IMR-90 (cell line): ENCODE measurements at regions not wholly inside any gene's neighbourhood (a gene's known extent, or its start where the extent isn't known, plus 50 kb on each side); places are given as distances from the start of the nearest gene placed in this dataset.

Experiments
- ATAC-seq: fragments of 200-7000 bp; cut with Tn5 transposase; 2 replicates; pipeline ENCODE4 v1.9.1; 2020; ENCODE audit warnings: low read depth, mild to moderate bottlenecking, moderate library complexity
- BruUV-seq: library from RNA; stranded (reverse); fragments of 400-500 nt; replicated peaks from 2 replicates; lab custom pipeline; 2021; lab: Mats Ljungman, UMichigan
- CTCF ChIA-PET: fragments of 300-600 bp; formaldehyde crosslinking; extraction: SDS; loops from one replicate; lab custom pipeline; 2021; ENCODE audit warnings: antibody characterized with exemption; lab: Yijun Ruan, JAX
- POLR2A ChIA-PET: fragments of 300-600 bp; sonication (Branson Sonifier 250); formaldehyde crosslinking; loops from one replicate; lab custom pipeline; 2022; ENCODE audit warnings: antibody characterized with exemption; ENCODE audit not compliant: unreplicated experiment; lab: Charles Lee
- DNase-seq: peaks from one replicate; pipeline ENCODE4 v3.0.0; 2013
- H2AFZ ChIP-seq: replicated peaks from 2 replicates; pipeline ENCODE3; 2013; ENCODE audit warnings: low read length, mild to moderate bottlenecking; ENCODE audit not compliant: poor library complexity
- H2AK5ac ChIP-seq: 2 replicates; pipeline ENCODE4 v1.6.1; 2013; ENCODE audit warnings: low read depth, low read length, inconsistent platforms
- H2AK9ac ChIP-seq: replicated peaks from 2 replicates; pipeline ENCODE3; 2013; ENCODE audit warnings: mild to moderate bottlenecking, low read depth, low read length, moderate library complexity; ENCODE audit not compliant: poor library complexity
- H2BK120ac ChIP-seq: 2 replicates; pipeline ENCODE4 v1.6.1; 2013; ENCODE audit warnings: low read depth, low read length, inconsistent platforms
- H2BK15ac ChIP-seq: 3 replicates; pipeline ENCODE4 v1.6.1; 2013; ENCODE audit warnings: low read depth, low read length, inconsistent platforms
- H2BK20ac ChIP-seq: 2 replicates; pipeline ENCODE4 v1.6.1; 2013; ENCODE audit warnings: low read depth, mild to moderate bottlenecking, inconsistent platforms, low read length, moderate library complexity
- H2BK5ac ChIP-seq: 2 replicates; pipeline ENCODE4 v1.6.1; 2013; ENCODE audit warnings: mild to moderate bottlenecking, low read depth, low read length, inconsistent platforms; ENCODE audit not compliant: poor library complexity, severe bottlenecking
- H3K14ac ChIP-seq: replicated peaks from 2 replicates; pipeline ENCODE4 v1.6.1; 2013; ENCODE audit warnings: low read depth, low read length, inconsistent platforms
- H3K18ac ChIP-seq: 2 replicates; pipeline ENCODE4 v1.6.1; 2013; ENCODE audit warnings: low read depth, low read length, control low read depth
- H3K23ac ChIP-seq: 2 replicates; pipeline ENCODE4 v1.6.1; 2013; ENCODE audit warnings: low read depth, low read length, inconsistent platforms
- H3K27ac ChIP-seq: 2 replicates; pipeline ENCODE4 v1.5.1; 2013; ENCODE audit warnings: mild to moderate bottlenecking, control low read depth, low read length; ENCODE audit not compliant: insufficient read depth
- H3K27me3 ChIP-seq: 2 replicates; pipeline ENCODE4 v1.6.1; 2013; ENCODE audit warnings: low read length; ENCODE audit not compliant: control insufficient read depth, insufficient read depth
- H3K36me3 ChIP-seq: 2 replicates; pipeline ENCODE4 v1.6.1; 2013; ENCODE audit warnings: low read length, mixed read lengths; ENCODE audit not compliant: control insufficient read depth, insufficient read depth
- H3K4ac ChIP-seq: 2 replicates; pipeline ENCODE4 v1.6.1; 2013; ENCODE audit warnings: low read depth, low read length, inconsistent platforms
- H3K4me1 ChIP-seq: 2 replicates; pipeline ENCODE4 v1.6.1; 2013; ENCODE audit warnings: low read length, mixed read lengths; ENCODE audit not compliant: control insufficient read depth, insufficient read depth
- H3K4me2 ChIP-seq: 2 replicates; pipeline ENCODE4 v1.6.1; 2013; ENCODE audit warnings: low read depth, mild to moderate bottlenecking, control low read depth, low read length, moderate library complexity
- H3K4me3 ChIP-seq: 2 replicates; pipeline ENCODE4 v1.5.1; 2013; ENCODE audit warnings: low read depth, mild to moderate bottlenecking, control low read depth, low read length, moderate library complexity; ENCODE audit not compliant: insufficient read depth
- H3K56ac ChIP-seq: 2 replicates; pipeline ENCODE4 v1.6.1; 2013; ENCODE audit warnings: low read length, inconsistent platforms; ENCODE audit not compliant: insufficient read depth; ENCODE audit errors: extremely low read depth
- H3K79me1 ChIP-seq, 2 experiments: 2 replicates each; pipeline ENCODE4 v1.6.1; 2013; ENCODE audit warnings: low read length in 2 of 2, inconsistent platforms in 1 of 2, low read depth in 1 of 2
- H3K9ac ChIP-seq: 2 replicates; pipeline ENCODE4 v1.6.1; 2013; ENCODE audit warnings: low read depth, low read length, control low read depth
- H3K9me1 ChIP-seq: 2 replicates; pipeline ENCODE4 v1.6.1; 2013; ENCODE audit warnings: low read length, inconsistent platforms; ENCODE audit not compliant: insufficient read depth
- H3K9me3 ChIP-seq: 2 replicates; pipeline ENCODE4 v1.6.1; 2013; ENCODE audit warnings: low read length; ENCODE audit not compliant: control insufficient read depth, insufficient read depth
- H4K20me1 ChIP-seq: 2 replicates; pipeline ENCODE4 v1.6.1; 2013; ENCODE audit warnings: low read length, inconsistent platforms; ENCODE audit not compliant: insufficient read depth
- H4K5ac ChIP-seq: 2 replicates; pipeline ENCODE4 v1.6.1; 2013; ENCODE audit warnings: mild to moderate bottlenecking, low read depth, low read length, control low read depth
- H4K8ac ChIP-seq, 2 experiments: 2 replicates each; pipeline ENCODE4 v1.6.1; 2013; ENCODE audit warnings: low read depth in 2 of 2, low read length in 2 of 2, control low read depth in 1 of 2, inconsistent platforms in 1 of 2
- H4K91ac ChIP-seq: 2 replicates; pipeline ENCODE4 v1.6.1; 2013; ENCODE audit warnings: low read depth, low read length, inconsistent platforms; ENCODE audit not compliant: insufficient read depth
- CHD1 ChIP-seq: IDR thresholded peaks from 2 replicates; pipeline ENCODE4 v1.6.1; 2012; ENCODE audit warnings: low read depth, low read length, improper control_type of control experiment
- MAZ ChIP-seq: IDR thresholded peaks from 2 replicates; pipeline ENCODE4 v1.6.1; 2012; ENCODE audit warnings: low read depth, mild to moderate bottlenecking, low read length, improper control_type of control experiment, moderate library complexity, borderline replicate concordance
- WGBS, 2 experiments: methylation state at CpG; one replicate each; pipeline versions ENCODE4 v1.1.5 to v1.1.7; 2013; ENCODE audit warnings: missing lambda C conversion rate in 2 of 2; ENCODE audit not compliant: insufficient read length in 1 of 2; ENCODE audit errors: extremely low coverage in 2 of 2; 5-methylcytosine and 5-hydroxymethylcytosine counted together
- dilution Hi-C: fragments of 300-500 bp; cut with HindIII; formaldehyde crosslinking; loops from one replicate; pipeline ENCODE4 v1.14.3; 2018; ENCODE audit warnings: low sequenced_read_pairs; ENCODE audit not compliant: unreplicated experiment
- in situ Hi-C: fragments of 300-500 bp; cut with MboI; formaldehyde crosslinking; loops from 3 replicates; pipeline ENCODE4 v1.14.3; 2019; ENCODE audit warnings: low sequenced_read_pairs, inconsistent platforms, mixed read lengths
- intact Hi-C: fragments of 100-400 bp; cut with micrococcal nuclease; formaldehyde crosslinking; loops from 2 replicates; pipeline ENCODE4 v1.10.0; 2022

GRCh38 chr6:105503641-105504040 is 100.8 kb upstream of the PREP start:
- Histone ChIP-seq H3K18ac (no peak overlapping the region), H3K27me3 (no peaks in the 10 kb centered on the region), H3K4ac (no peak overlapping the region), H3K4me2 (no peak overlapping the region), H2AFZ (no peak overlapping the region), H3K4me3 (no peak overlapping the region), H2AK9ac (no peak overlapping the region), H4K5ac (no peak overlapping the region), H2AK5ac (no peak overlapping the region), H3K79me1 (no peaks in the 10 kb centered on the region), H4K20me1 (no peaks in the 10 kb centered on the region), H3K4me1 (no peaks in the 10 kb centered on the region), H3K9ac (no peak overlapping the region), H3K36me3 (no peaks in the 10 kb centered on the region), H4K91ac (no peak overlapping the region), H3K56ac (no peak overlapping the region), H2BK15ac (no peak overlapping the region), H4K8ac (no peak overlapping the region), H3K9me1 (no peaks in the 10 kb centered on the region; the same call in 1 of the 2 replicates), H3K27ac (no peak overlapping the region), H2BK120ac (no peak overlapping the region), H2BK20ac (no peak overlapping the region; the same call in 1 of the 2 replicates), H3K14ac (no peak overlapping the region), H2BK5ac (no peak overlapping the region), H3K9me3 (no peaks in the 10 kb centered on the region), H3K23ac (no peak overlapping the region)
- DNase-seq (no peak), ATAC-seq (no peak)
- ChIA-PET POLR2A (no interaction called here), CTCF (interaction anchor here (0.6 kb wide), 1 partner anchor 339 kb away, joined by 4 read pairs; no protein-coding TSS in a partner anchor)
- no TSS peak for BruUV-seq
- intact Hi-C loops, result no loop called here
- TF ChIP-seq CHD1, result no peak
- no peak for TF ChIP-seq MAZ
- dilution Hi-C loops, result no loop called here
- in situ Hi-C loops, result no loop called here
- WGBS, 2 experiments, result no CpG with 5 or more reads among the region's 2 CpGs
